ENCODE measurements at regions not wholly inside any gene's neighbourhood (a gene's known extent, or its start where the extent isn't known, plus 50 kb on each side); places are given as distances from the start of the nearest gene placed in this dataset.
A peak's percentile ranks its signal among the peaks of the same experiment; 100 is the strongest.

- TF ChIP-seq POLR2A (IDR thresholded peaks at IDR 0.05; ENCODE audit: low read length) (no peak), GATA1 (IDR thresholded peaks at IDR 0.05; ENCODE audit: low read depth, low read length) (no peak)
These were observed 89.2 kb upstream of the BACH2 start for GRCh38 chr6:90385759-90386313.

GRCh38 chr6:90384720-90385119 lies 88.1 kb upstream of the BACH2 start:
- TF ChIP-seq POLR2A (IDR thresholded peaks at IDR 0.05; ENCODE audit: low read length) (no peak), GATA1 (IDR thresholded peaks at IDR 0.05; ENCODE audit: low read depth, low read length) (no peak)
- DNase-seq, result no peak

More at GRCh38 chr6:90385759-90386313, 89.2 kb upstream of the BACH2 start:
- DNase-seq, result no peak

GRCh38 chr6:90383196-90383822 lies 86.7 kb upstream of the BACH2 start:
- TF ChIP-seq GATA1 (IDR thresholded peaks at IDR 0.05; ENCODE audit: low read depth, low read length), result no peak
- no peak for DNase-seq

GRCh38 chr6:90382760-90383159 lies 86.1 kb upstream of the BACH2 start:
- TF ChIP-seq GATA1 (IDR thresholded peaks at IDR 0.05; ENCODE audit: low read depth, low read length) (no peak), POLR2A (IDR thresholded peaks at IDR 0.05; ENCODE audit: low read length) (no peak)
- DNase-seq, result no peak

GRCh38 chr6:90375681-90376439 lies 79.2 kb upstream of the BACH2 start:
- DNase-seq, result no peak
- TF ChIP-seq GATA1 (IDR thresholded peaks at IDR 0.05; ENCODE audit: low read depth, low read length) (no peak), POLR2A (IDR thresholded peaks at IDR 0.05; ENCODE audit: low read length) (no peak)

GRCh38 chr6:90374201-90374600 lies 77.6 kb upstream of the BACH2 start:
- no peak for TF ChIP-seq POLR2A (IDR thresholded peaks at IDR 0.05; ENCODE audit: low read length)
- TF ChIP-seq GATA1 (IDR thresholded peaks at IDR 0.05; ENCODE audit: low read depth, low read length), result no peak
- no peak for DNase-seq

- no peak for DNase-seq
- TF ChIP-seq POLR2A (IDR thresholded peaks at IDR 0.05; ENCODE audit: low read length) (no peak), GATA1 (IDR thresholded peaks at IDR 0.05; ENCODE audit: low read depth, low read length) (no peak)
These were observed 76.2 kb upstream of the BACH2 start for GRCh38 chr6:90372885-90373284.

GRCh38 chr6:90372450-90372849 lies 75.8 kb upstream of the BACH2 start:
- no peak for DNase-seq
- no peak for TF ChIP-seq POLR2A (IDR thresholded peaks at IDR 0.05; ENCODE audit: low read length)
- TF ChIP-seq GATA1 (IDR thresholded peaks at IDR 0.05; ENCODE audit: low read depth, low read length), result no peak

GRCh38 chr6:90370493-90370959 lies 73.9 kb upstream of the BACH2 start:
- TF ChIP-seq GATA1 (IDR thresholded peaks at IDR 0.05; ENCODE audit: low read depth, low read length), result no peak
- TF ChIP-seq POLR2A (IDR thresholded peaks at IDR 0.05; ENCODE audit: low read length), result no peak
- DNase-seq, result peak in 1 of 2 experiments; percentile 31

GRCh38 chr6:90369651-90370050 lies 73.0 kb upstream of the BACH2 start:
- DNase-seq, result peak in 1 of 2 experiments; percentile 20
- TF ChIP-seq GATA1 (IDR thresholded peaks at IDR 0.05; ENCODE audit: low read depth, low read length) (no peak), POLR2A (IDR thresholded peaks at IDR 0.05; ENCODE audit: low read length) (no peak)

GRCh38 chr6:90369024-90369519 lies 72.4 kb upstream of the BACH2 start:
- TF ChIP-seq POLR2A (IDR thresholded peaks at IDR 0.05; ENCODE audit: low read length) (no peak), GATA1 (IDR thresholded peaks at IDR 0.05; ENCODE audit: low read depth, low read length) (no peak)
- DNase-seq, result peak; percentile 30 to 74

GRCh38 chr6:90368601-90369000 lies 72.0 kb upstream of the BACH2 start:
- no peak for DNase-seq
- TF ChIP-seq GATA1 (IDR thresholded peaks at IDR 0.05; ENCODE audit: low read depth, low read length) (no peak), POLR2A (IDR thresholded peaks at IDR 0.05; ENCODE audit: low read length) (no peak)

- TF ChIP-seq POLR2A (IDR thresholded peaks at IDR 0.05; ENCODE audit: low read length), result no peak
- no peak for TF ChIP-seq GATA1 (IDR thresholded peaks at IDR 0.05; ENCODE audit: low read depth, low read length)
These were observed 71.4 kb upstream of the BACH2 start for GRCh38 chr6:90368001-90368400.

GRCh38 chr6:90365565-90366219 lies 69.0 kb upstream of the BACH2 start:
- no peak for TF ChIP-seq GATA1 (IDR thresholded peaks at IDR 0.05; ENCODE audit: low read depth, low read length)
- no peak for TF ChIP-seq POLR2A (IDR thresholded peaks at IDR 0.05; ENCODE audit: low read length)

More at GRCh38 chr6:90368001-90368400, 71.4 kb upstream of the BACH2 start:
- no peak for DNase-seq

More at GRCh38 chr6:90365565-90366219, 69.0 kb upstream of the BACH2 start:
- DNase-seq, result no peak

Data from erythroblast (primary cell).